22Rv1 (cell line): ENCODE measurements at regions not wholly inside any gene's neighbourhood (a gene's known extent, or its start where the extent isn't known, plus 50 kb on each side); places are given as distances from the start of the nearest gene placed in this dataset.

ENCODE experiments used
- CTCF ChIP-seq: fragments of 450-650 bp; IDR thresholded peaks from 2 replicates; pipeline ENCODE4 v1.5.1; 2017; ENCODE audit warnings: mild to moderate bottlenecking
- ZFX ChIP-seq: fragments of 450-650 bp; IDR thresholded peaks from 2 replicates; pipeline ENCODE4 v1.6.1; 2017; ENCODE audit warnings: antibody characterized with exemption, borderline replicate concordance

- TF ChIP-seq CTCF (no peak), ZFX (no peak)
These were observed 121.2 kb downstream of the SLC6A15 start for GRCh38 chr12:84791444-84791843.
